Chondrocyte (in vitro differentiated cells): ENCODE measurements at regions not wholly inside any gene's neighbourhood (a gene's known extent, or its start where the extent isn't known, plus 50 kb on each side); places are given as distances from the start of the nearest gene placed in this dataset.

Source experiments
- DNase-seq: peaks from one replicate; pipeline ENCODE4 v3.0.0; 2021; ENCODE audit warnings: mixed read lengths, low spot score
- H3K27ac Mint-ChIP-seq: one replicate; pipeline ENCODE4 v1.8.0; 2021; ENCODE audit warnings: mild to moderate bottlenecking, moderate library complexity, mixed read lengths; ENCODE audit not compliant: unreplicated experiment
- H3K27me3 Mint-ChIP-seq: 2 replicates; pipeline ENCODE4 v1.8.0; 2021; ENCODE audit warnings: low read depth, mixed read lengths
- H3K36me3 Mint-ChIP-seq: 2 replicates; pipeline ENCODE4 v1.8.0; 2021; ENCODE audit warnings: low read depth, mixed read lengths
- H3K4me1 Mint-ChIP-seq: 2 replicates; pipeline ENCODE4 v1.8.0; 2021; ENCODE audit warnings: low read depth, mild to moderate bottlenecking, mixed read lengths
- H3K4me3 Mint-ChIP-seq: one replicate; pipeline ENCODE4 v1.8.0; 2021; ENCODE audit warnings: mild to moderate bottlenecking, moderate library complexity, mixed read lengths; ENCODE audit not compliant: unreplicated experiment
- H3K9me3 Mint-ChIP-seq: 2 replicates; pipeline ENCODE4 v1.8.0; 2021; ENCODE audit warnings: low read depth, mixed read lengths
- TF ChIP-seq, protein P1 (sequence below): fragments of 200-600 bp; sonication (generic); IDR thresholded peaks from 2 replicates; pipeline ENCODE4 v1.5.0; 2021; ENCODE audit warnings: antibody characterized with exemption, mild to moderate bottlenecking, moderate library complexity

DNA sequence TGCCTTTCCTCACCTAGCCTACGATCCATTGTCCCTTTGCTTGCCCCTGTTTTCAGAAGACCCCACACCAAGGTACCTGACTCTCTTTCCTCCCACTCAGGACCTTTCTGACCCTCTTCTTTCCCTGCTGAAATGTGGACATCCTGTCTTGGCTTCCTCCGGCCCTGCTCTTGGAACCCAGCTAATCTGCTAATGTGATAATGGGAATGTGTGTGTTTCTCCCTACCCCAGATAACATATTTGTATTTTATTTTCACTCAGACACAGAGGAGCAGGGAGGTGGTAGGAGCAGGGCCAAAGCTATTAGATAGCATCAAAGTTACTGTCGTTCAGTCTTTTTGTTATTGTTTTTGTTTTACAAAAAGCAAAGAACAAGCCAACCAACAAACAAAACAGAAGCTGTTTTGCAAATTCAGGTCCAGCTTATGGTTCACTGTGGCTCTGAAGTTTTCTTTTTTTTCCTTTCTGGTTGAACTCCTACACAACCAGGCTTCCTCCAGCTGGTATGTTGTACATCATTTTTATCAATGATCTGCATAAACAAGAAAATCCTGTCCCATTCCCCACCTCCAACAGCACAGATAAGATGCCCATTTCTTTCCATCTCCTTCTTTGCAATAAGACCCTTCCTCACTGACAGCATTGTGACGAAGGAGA lies 137.3 kb downstream of the C12orf75 start:
- no peak for DNase-seq
- H3K27me3 Mint-ChIP-seq, result no peaks in the 10 kb centered on the region
- peaks cover 3% of the 10 kb centered on the region for H3K9me3 Mint-ChIP-seq
- peaks cover 2% of the 10 kb centered on the region for H3K36me3 Mint-ChIP-seq
- H3K4me3 Mint-ChIP-seq, result no peak overlapping the region
- TF ChIP-seq, protein P1, sequence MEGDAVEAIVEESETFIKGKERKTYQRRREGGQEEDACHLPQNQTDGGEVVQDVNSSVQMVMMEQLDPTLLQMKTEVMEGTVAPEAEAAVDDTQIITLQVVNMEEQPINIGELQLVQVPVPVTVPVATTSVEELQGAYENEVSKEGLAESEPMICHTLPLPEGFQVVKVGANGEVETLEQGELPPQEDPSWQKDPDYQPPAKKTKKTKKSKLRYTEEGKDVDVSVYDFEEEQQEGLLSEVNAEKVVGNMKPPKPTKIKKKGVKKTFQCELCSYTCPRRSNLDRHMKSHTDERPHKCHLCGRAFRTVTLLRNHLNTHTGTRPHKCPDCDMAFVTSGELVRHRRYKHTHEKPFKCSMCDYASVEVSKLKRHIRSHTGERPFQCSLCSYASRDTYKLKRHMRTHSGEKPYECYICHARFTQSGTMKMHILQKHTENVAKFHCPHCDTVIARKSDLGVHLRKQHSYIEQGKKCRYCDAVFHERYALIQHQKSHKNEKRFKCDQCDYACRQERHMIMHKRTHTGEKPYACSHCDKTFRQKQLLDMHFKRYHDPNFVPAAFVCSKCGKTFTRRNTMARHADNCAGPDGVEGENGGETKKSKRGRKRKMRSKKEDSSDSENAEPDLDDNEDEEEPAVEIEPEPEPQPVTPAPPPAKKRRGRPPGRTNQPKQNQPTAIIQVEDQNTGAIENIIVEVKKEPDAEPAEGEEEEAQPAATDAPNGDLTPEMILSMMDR, result no peak
- peak overlapping the region; percentile 90 for H3K27ac Mint-ChIP-seq
- peaks cover 15% of the 10 kb centered on the region for H3K4me1 Mint-ChIP-seq

DNA sequence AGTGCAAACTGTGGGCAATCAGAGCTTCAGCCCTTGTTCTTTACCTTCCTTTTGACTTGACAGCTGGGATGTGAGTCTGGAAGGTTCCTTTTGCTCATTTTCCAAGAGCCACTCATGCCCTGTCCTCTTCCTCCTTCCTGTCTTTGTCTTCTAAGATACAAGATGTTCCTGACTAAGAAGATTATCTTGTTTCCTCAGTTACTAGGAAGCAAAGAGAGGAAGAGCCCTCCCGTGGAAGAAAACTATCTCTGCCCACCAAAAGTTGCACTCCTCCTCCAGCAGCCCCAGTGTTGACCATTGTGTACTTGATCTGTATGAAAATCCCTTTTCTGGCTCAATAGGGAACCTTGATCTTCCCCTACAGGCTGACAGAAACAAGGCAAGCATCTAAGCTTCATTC lies 138.0 kb downstream of the C12orf75 start:
- TF ChIP-seq, protein P1, result no peak
- DNase-seq, result no peak
- Mint-ChIP-seq H3K27me3 (no peaks in the 10 kb centered on the region), H3K36me3 (peaks cover 2% of the 10 kb centered on the region), H3K9me3 (peaks cover 3% of the 10 kb centered on the region), H3K4me1 (peaks cover 9% of the 10 kb centered on the region), H3K4me3 (no peak overlapping the region), H3K27ac (peak overlapping the region; percentile 62)

DNA sequence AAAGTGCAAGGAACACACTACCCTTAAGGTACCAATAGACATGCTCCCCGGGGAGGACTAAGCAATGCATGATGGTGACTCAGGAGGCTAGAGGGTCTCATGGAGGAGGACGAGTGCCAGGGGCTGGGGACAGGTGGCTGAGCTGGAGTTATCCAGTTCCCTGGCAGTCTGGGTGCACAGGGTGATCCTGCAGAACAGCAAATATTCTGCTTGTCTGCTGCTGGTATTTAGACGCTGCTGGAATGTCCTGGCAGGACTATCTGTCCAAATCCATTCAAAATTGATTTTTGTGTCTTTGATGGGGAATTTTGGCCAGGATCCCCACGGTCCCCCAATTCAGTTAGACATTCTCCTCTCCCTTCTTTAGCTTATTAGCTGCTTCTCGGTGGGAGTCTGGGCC lies 138.7 kb downstream of the C12orf75 start:
- H3K36me3 Mint-ChIP-seq, result peaks cover 2% of the 10 kb centered on the region
- peaks cover 4% of the 10 kb centered on the region for H3K4me1 Mint-ChIP-seq
- H3K4me3 Mint-ChIP-seq, result no peak overlapping the region
- H3K9me3 Mint-ChIP-seq, result peaks cover 3% of the 10 kb centered on the region
- TF ChIP-seq, protein P1, result no peak
- H3K27me3 Mint-ChIP-seq, result no peaks in the 10 kb centered on the region
- no peak for DNase-seq
- no peak overlapping the region for H3K27ac Mint-ChIP-seq

DNA sequence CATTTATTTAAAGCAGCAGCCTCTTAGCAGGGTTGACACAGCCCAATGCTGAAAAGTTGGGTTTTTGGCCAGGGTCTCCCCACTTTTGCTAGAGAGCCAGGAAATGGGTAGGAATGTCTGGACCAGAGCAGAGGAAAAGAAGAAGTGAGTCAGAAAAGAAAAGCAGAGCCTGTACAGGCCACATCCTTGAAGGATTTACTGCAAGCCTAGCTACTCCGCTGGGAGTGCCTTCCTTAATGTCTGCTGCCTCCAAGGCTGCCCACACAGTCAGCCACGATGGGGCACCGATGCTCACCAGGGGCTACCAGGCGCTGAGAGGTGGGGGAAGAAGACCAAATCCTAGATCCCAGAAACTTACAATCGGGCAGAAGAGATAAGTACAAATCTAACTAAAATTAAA lies 139.2 kb downstream of the C12orf75 start:
- no peak for DNase-seq

DNA sequence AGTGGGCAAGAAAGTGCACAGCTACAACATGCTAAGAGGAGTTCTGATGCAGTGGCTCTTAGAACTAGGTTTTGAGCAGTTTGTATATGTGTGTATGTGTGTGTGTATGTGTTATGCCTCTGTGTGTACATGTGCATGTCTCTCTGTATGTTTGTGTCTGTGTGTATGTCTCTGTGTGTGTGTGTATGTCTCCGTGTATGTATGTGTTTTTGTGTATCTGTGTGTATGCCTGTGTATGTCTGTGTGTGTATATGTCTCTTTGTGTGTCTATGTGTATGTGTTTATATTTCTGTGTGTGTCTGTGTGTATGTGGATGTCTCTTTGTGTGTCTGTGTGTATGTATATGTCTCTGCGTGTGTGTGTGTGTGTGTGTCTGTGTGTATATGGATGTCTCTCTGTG lies 139.6 kb downstream of the C12orf75 start:
- H3K27ac Mint-ChIP-seq, result no peak overlapping the region
- no peak overlapping the region for H3K4me3 Mint-ChIP-seq
- DNase-seq, result no peak
- peaks cover 3% of the 10 kb centered on the region for H3K9me3 Mint-ChIP-seq
- H3K36me3 Mint-ChIP-seq, result peaks cover 2% of the 10 kb centered on the region
- no peaks in the 10 kb centered on the region for H3K27me3 Mint-ChIP-seq
- peaks cover 4% of the 10 kb centered on the region for H3K4me1 Mint-ChIP-seq
- TF ChIP-seq, protein P1, result no peak

More for the DNA sequence above, 139.2 kb downstream of the C12orf75 start:
- Mint-ChIP-seq H3K27ac (no peak overlapping the region), H3K27me3 (no peaks in the 10 kb centered on the region), H3K4me3 (no peak overlapping the region), H3K4me1 (peaks cover 2% of the 10 kb centered on the region), H3K36me3 (peaks cover 2% of the 10 kb centered on the region), H3K9me3 (peaks cover 3% of the 10 kb centered on the region)
- TF ChIP-seq, protein P1, result no peak
